Mononuclear cell (primary cell): ENCODE measurements at regions not wholly inside any gene's neighbourhood (a gene's known extent, or its start where the extent isn't known, plus 50 kb on each side); places are given as distances from the start of the nearest gene placed in this dataset.

Source experiments
- H3K27me3 ChIP-seq: 2 replicates; pipeline ENCODE4 v1.6.0; 2011; ENCODE audit warnings: low read length, control low read depth; ENCODE audit not compliant: insufficient read depth
- H3K4me1 ChIP-seq: 2 replicates; pipeline ENCODE4 v1.5.1; 2011; ENCODE audit warnings: mild to moderate bottlenecking, low read length, control low read depth; ENCODE audit not compliant: insufficient read depth
- H3K4me3 ChIP-seq: 2 replicates; pipeline ENCODE4 v1.5.1; 2011; ENCODE audit warnings: mild to moderate bottlenecking, low read length, moderate library complexity
- H3K9me3 ChIP-seq: 2 replicates; pipeline ENCODE4 v1.5.1; 2011; ENCODE audit warnings: low read depth, mild to moderate bottlenecking, control low read depth, low read length

GRCh38 chr5:163988566-163988965 lies 483.1 kb downstream of the MAT2B start:
- H3K4me3 ChIP-seq, result no peak overlapping the region
- no peaks in the 10 kb centered on the region for H3K27me3 ChIP-seq
- no peaks in the 10 kb centered on the region for H3K4me1 ChIP-seq
- H3K9me3 ChIP-seq, result no peaks in the 10 kb centered on the region

DNA sequence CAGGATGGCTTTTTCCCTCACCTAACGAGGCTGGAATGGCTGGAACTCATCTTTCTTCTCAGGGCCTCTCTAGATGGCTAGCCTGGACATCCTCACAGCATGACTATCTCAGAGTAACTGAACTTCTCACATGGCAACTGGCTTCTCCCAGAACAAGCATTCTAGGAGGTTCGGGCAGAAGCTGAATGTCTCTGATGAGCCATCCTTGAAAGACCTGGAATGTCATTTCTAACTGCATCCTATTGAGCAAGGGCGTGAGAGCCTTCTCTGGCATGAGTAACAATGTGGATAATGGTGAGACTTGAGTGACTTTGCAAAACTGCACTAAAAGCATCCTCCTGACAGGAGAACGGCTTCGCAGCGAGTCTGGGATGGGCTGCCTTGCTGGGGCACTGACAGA lies 487.7 kb downstream of the MAT2B start:
- no peaks in the 10 kb centered on the region for H3K4me1 ChIP-seq
- H3K4me3 ChIP-seq, result no peak overlapping the region
- H3K9me3 ChIP-seq, result no peaks in the 10 kb centered on the region
- no peaks in the 10 kb centered on the region for H3K27me3 ChIP-seq

DNA sequence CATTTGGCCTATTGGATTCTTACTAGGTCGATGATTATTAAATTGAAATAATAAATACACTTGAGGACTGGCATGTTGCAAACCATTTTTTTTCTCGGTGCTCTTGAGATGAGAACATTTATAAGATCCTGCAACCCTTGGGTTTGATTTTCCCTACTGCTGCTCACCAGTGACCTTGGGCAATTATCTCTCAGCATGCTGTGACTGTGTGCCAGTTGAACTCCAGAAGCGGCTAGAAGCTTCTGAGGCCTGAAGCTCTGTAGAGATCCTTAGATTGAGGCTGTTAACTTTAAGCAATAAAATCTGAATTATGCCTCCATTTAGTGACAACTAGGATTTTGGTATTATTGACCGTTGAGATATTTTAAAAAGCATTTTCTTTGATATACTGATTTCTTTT lies 489.8 kb downstream of the MAT2B start:
- Histone ChIP-seq H3K27me3 (no peaks in the 10 kb centered on the region), H3K4me3 (no peak overlapping the region), H3K4me1 (no peaks in the 10 kb centered on the region), H3K9me3 (no peaks in the 10 kb centered on the region)

GRCh38 chr5:163997965-163998364 lies 492.5 kb downstream of the MAT2B start:
- Histone ChIP-seq H3K27me3 (no peaks in the 10 kb centered on the region), H3K4me3 (no peak overlapping the region), H3K9me3 (no peaks in the 10 kb centered on the region), H3K4me1 (no peaks in the 10 kb centered on the region)

GRCh38 chr5:164000241-164000640 lies 494.8 kb downstream of the MAT2B start:
- Histone ChIP-seq H3K4me3 (no peak overlapping the region), H3K27me3 (no peaks in the 10 kb centered on the region), H3K4me1 (no peaks in the 10 kb centered on the region), H3K9me3 (no peaks in the 10 kb centered on the region)

GRCh38 chr5:164000819-164001218 lies 495.4 kb downstream of the MAT2B start:
- Histone ChIP-seq H3K4me3 (no peak overlapping the region), H3K9me3 (no peaks in the 10 kb centered on the region), H3K4me1 (no peaks in the 10 kb centered on the region), H3K27me3 (no peaks in the 10 kb centered on the region)

GRCh38 chr5:164002214-164002613 lies 496.8 kb downstream of the MAT2B start:
- no peaks in the 10 kb centered on the region for H3K27me3 ChIP-seq
- H3K9me3 ChIP-seq, result no peaks in the 10 kb centered on the region
- H3K4me1 ChIP-seq, result no peaks in the 10 kb centered on the region
- H3K4me3 ChIP-seq, result no peak overlapping the region

DNA sequence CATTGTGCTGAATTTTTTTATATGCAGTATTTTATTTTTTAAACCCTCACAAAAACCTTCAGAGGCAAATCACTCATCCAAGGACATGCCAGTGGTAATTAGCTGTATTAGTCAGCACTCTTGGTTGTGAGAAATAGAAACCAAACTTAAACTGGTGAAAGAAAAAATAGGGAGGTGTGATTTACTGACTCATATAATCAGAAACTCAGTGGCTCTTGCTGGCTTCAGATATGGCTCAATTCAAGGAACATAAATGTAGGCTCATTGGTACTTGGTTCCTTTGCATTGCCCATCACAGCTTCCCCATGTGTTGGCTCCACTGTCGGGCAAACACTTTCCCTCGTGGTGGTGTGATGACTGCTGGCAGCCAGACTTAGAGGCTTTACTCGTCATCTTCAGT lies 497.2 kb downstream of the MAT2B start:
- Histone ChIP-seq H3K27me3 (no peaks in the 10 kb centered on the region), H3K9me3 (no peaks in the 10 kb centered on the region), H3K4me3 (no peak overlapping the region), H3K4me1 (no peaks in the 10 kb centered on the region)

DNA sequence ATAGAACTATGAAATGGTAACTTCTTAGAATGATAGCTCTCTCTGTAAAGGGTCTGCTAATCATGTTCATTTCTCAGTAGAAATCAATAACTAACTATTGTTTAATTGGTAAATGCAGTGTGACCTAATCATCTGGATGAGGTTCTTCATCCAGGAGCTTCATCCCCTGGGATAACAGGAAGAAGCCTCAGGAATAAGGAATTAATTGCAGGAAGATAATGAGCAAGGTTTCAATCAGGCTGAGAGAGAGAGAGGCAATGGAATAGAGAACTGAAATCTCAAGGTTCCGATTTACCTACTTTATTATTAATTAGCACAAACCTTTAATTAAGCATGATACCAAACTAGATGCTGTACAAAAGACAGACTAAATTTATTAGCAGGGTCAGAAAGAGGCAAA lies 499.7 kb downstream of the MAT2B start:
- H3K27me3 ChIP-seq, result no peaks in the 10 kb centered on the region
- no peaks in the 10 kb centered on the region for H3K4me1 ChIP-seq
- no peaks in the 10 kb centered on the region for H3K9me3 ChIP-seq
- H3K4me3 ChIP-seq, result no peak overlapping the region

DNA sequence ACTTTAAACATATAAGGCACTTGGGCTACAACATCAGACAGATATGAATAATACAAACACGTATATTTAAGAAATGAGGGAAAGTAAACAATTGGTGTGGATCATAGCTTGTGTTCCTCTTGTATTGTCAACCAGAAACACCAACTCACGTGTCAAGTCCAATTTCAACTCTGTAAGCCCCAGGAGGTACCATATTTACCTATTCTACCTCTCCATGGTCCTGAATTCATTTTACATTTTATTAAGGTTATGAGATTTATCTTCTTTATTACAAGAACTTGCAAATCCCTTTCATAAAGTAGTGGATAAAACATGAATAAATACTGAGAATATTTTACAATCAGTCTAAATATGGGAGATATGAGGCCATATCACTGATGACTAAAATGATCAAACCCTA lies 501.6 kb downstream of the MAT2B start:
- no peak overlapping the region for H3K4me3 ChIP-seq
- H3K9me3 ChIP-seq, result no peaks in the 10 kb centered on the region
- H3K27me3 ChIP-seq, result no peaks in the 10 kb centered on the region
- H3K4me1 ChIP-seq, result no peaks in the 10 kb centered on the region

- H3K9me3 ChIP-seq, result no peaks in the 10 kb centered on the region
- H3K27me3 ChIP-seq, result no peaks in the 10 kb centered on the region
- H3K4me3 ChIP-seq, result no peak overlapping the region
- H3K4me1 ChIP-seq, result no peaks in the 10 kb centered on the region
Measured at GRCh38 chr5:164009621-164010020, 504.2 kb downstream of the MAT2B start.

DNA sequence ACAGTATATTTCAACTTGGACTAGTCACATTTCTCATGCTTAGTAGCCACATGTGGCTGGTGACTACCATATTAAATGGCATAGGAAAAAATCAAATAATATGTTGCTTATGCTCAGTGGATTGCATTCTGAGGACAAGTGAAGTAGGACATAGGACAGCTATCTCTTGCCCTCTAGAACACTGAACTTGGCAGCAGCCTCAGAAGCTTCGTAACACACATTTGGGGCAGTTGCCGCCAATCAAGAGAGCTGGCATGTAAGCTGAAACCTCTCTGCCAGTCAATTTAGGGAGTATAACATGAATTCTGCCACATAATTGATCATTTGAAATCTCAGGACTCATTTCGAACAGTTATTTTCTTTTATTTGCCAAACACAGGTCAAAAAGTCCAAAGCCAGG lies 505.5 kb downstream of the MAT2B start:
- no peak overlapping the region for H3K4me3 ChIP-seq
- H3K27me3 ChIP-seq, result no peaks in the 10 kb centered on the region
- no peaks in the 10 kb centered on the region for H3K4me1 ChIP-seq
- H3K9me3 ChIP-seq, result no peaks in the 10 kb centered on the region

GRCh38 chr5:164012371-164012770 lies 507.0 kb downstream of the MAT2B start:
- Histone ChIP-seq H3K9me3 (no peaks in the 10 kb centered on the region), H3K27me3 (no peaks in the 10 kb centered on the region), H3K4me1 (no peaks in the 10 kb centered on the region), H3K4me3 (no peak overlapping the region)

- Histone ChIP-seq H3K9me3 (no peaks in the 10 kb centered on the region), H3K27me3 (no peaks in the 10 kb centered on the region), H3K4me3 (no peak overlapping the region), H3K4me1 (no peaks in the 10 kb centered on the region)
Measured at GRCh38 chr5:164013077-164013670, 507.8 kb downstream of the MAT2B start.

GRCh38 chr5:164020116-164020515 lies 514.7 kb downstream of the MAT2B start:
- no peak overlapping the region for H3K4me3 ChIP-seq
- H3K9me3 ChIP-seq, result no peaks in the 10 kb centered on the region
- H3K27me3 ChIP-seq, result no peaks in the 10 kb centered on the region
- no peaks in the 10 kb centered on the region for H3K4me1 ChIP-seq

DNA sequence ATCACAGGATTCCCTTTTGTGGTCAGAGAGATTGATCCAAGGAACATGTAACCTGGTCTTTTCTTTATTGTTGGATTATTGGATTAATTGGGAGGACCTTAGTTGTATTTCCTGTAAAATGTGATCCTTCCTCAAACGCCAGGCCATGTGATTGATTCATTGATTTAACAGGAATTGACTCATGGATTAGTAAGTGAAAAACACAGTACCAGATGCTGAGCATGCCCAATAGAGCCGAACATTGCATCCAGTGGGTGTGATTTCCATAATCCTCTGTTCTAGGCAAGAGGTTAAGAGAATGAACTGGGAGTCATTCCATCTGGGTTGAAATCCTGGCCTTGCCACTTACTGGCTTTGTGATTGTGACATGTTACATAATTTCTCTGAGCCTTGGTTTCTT lies 522.3 kb downstream of the MAT2B start:
- H3K27me3 ChIP-seq, result no peaks in the 10 kb centered on the region
- no peak overlapping the region for H3K4me3 ChIP-seq
- no peaks in the 10 kb centered on the region for H3K4me1 ChIP-seq
- H3K9me3 ChIP-seq, result no peaks in the 10 kb centered on the region
